GM12878 (cell line): ENCODE measurements at regions not wholly inside any gene's neighbourhood (a gene's known extent, or its start where the extent isn't known, plus 50 kb on each side); places are given as distances from the start of the nearest gene placed in this dataset.

Experiments
- ATAC-seq: fragments of 200-7000 bp; cut with Tn5 transposase; 3 replicates; pipeline ENCODE4 v1.9.1; 2020; ENCODE audit warnings: mild to moderate bottlenecking, moderate library complexity
- BruUV-seq: library from RNA; stranded (reverse); fragments of 400-500 nt; replicated peaks from 2 replicates; lab custom pipeline; 2021; lab: Mats Ljungman, UMichigan
- CTCF ChIA-PET: fragments of 300-600 bp; sonication (Branson Sonifier 250); formaldehyde crosslinking; extraction: SDS; loops from one replicate; lab custom pipeline; 2021; ENCODE audit warnings: inconsistent platforms; lab: Yijun Ruan, JAX
- POLR2A ChIA-PET: fragments of 350-600 bp; formaldehyde crosslinking; extraction: SDS; loops from one replicate; lab custom pipeline; 2021; ENCODE audit warnings: inconsistent platforms; lab: Charles Lee
- RAD21 ChIA-PET: fragments of 300-600 bp; sonication (Branson Sonifier 250); formaldehyde crosslinking; loops from one replicate; lab custom pipeline; 2023; ENCODE audit warnings: antibody characterized with exemption; ENCODE audit not compliant: unreplicated experiment; lab: Charles Lee
- SMC1A ChIA-PET: fragments of 300-600 bp; sonication (Branson Sonifier 250); formaldehyde crosslinking; loops from one replicate; lab custom pipeline; 2023; ENCODE audit not compliant: unreplicated experiment, uncharacterized antibody; lab: Charles Lee
- DNase-seq: peaks from one replicate; pipeline ENCODE4 v3.0.0-alpha.2; 2011; ENCODE audit warnings: low read depth, low spot score
- FAIRE-seq: peaks from 3 replicates; lab custom pipeline; 2011; peaks lifted over from hg19 to GRCh38; lab: Jason Lieb, UNC
- H2AFZ ChIP-seq: 2 replicates; pipeline ENCODE4 v1.6.0; 2011; ENCODE audit warnings: low read depth, low read length, control low read depth; ENCODE audit not compliant: control insufficient read depth
- H3K27ac ChIP-seq: 2 replicates; pipeline ENCODE4 v1.5.1; 2011; ENCODE audit warnings: control low read depth; ENCODE audit not compliant: control insufficient read depth, insufficient read depth
- H3K27me3 ChIP-seq, 2 experiments: replicated peaks in 1 of 2; 2 replicates each; pipeline versions ENCODE4 v1.6.0 to v1.6.1; 2011; ENCODE audit warnings: low read length in 1 of 2; ENCODE audit not compliant: control insufficient read depth in 2 of 2, insufficient read depth in 2 of 2
- H3K36me3 ChIP-seq, 2 experiments: 2 replicates each; pipeline ENCODE4 v1.5.1; 2011; ENCODE audit warnings: low read length in 1 of 2; ENCODE audit not compliant: control insufficient read depth in 2 of 2, insufficient read depth in 2 of 2
- H3K4me1 ChIP-seq: 2 replicates; pipeline ENCODE4 v1.6.1; 2011; ENCODE audit warnings: mild to moderate bottlenecking, low read length, moderate library complexity, mixed read lengths; ENCODE audit not compliant: control insufficient read depth, insufficient read depth
- H3K4me2 ChIP-seq: 2 replicates; pipeline ENCODE4 v1.6.0; 2011; ENCODE audit warnings: control low read depth; ENCODE audit not compliant: control insufficient read depth, insufficient read depth
- H3K4me3 ChIP-seq: fragments of 200-600 bp; sonication (generic); 2 replicates; pipeline ENCODE4 v1.5.1; 2016
- H3K79me2 ChIP-seq: 2 replicates; pipeline ENCODE4 v1.6.0; 2011; ENCODE audit warnings: low read length; ENCODE audit not compliant: control insufficient read depth, insufficient read depth
- H3K9ac ChIP-seq: 2 replicates; pipeline ENCODE4 v1.8.0; 2011; ENCODE audit warnings: low read length, control low read depth, mixed read lengths; ENCODE audit not compliant: control insufficient read depth, insufficient read depth
- H3K9me3 ChIP-seq: replicated peaks from 3 replicates; pipeline ENCODE4 v1.5.1; 2011; ENCODE audit warnings: mild to moderate bottlenecking, low read length; ENCODE audit not compliant: control insufficient read depth, insufficient read depth
- H4K20me1 ChIP-seq: 2 replicates; pipeline ENCODE4 v1.6.0; 2011; ENCODE audit not compliant: control insufficient read depth, insufficient read depth
- BMI1 ChIP-seq: fragments of 450-650 bp; IDR thresholded peaks from 2 replicates; pipeline ENCODE4 v1.6.1; 2016; ENCODE audit warnings: mild to moderate bottlenecking, moderate library complexity, borderline replicate concordance
- YY1 ChIP-seq: IDR thresholded peaks from 2 replicates; pipeline ENCODE4 v1.6.1; 2011; ENCODE audit warnings: low read depth, mild to moderate bottlenecking, low read length
- ZBTB33 ChIP-seq: fragments of 450-650 bp; IDR thresholded peaks from 2 replicates; pipeline ENCODE4 v1.6.1; 2017; ENCODE audit warnings: mild to moderate bottlenecking
- WGBS: methylation state at CpG from one replicate; pipeline ENCODE4 v1.1.6; 2016; ENCODE audit warnings: low lambda C conversion rate; ENCODE audit not compliant: insufficient replicate concordance, insufficient coverage; ENCODE audit errors: missing lambda C conversion rate; 5-methylcytosine and 5-hydroxymethylcytosine counted together
- in situ Hi-C: fragments of 300-500 bp; cut with MboI; formaldehyde crosslinking; loops from 9 replicates; pipeline ENCODE4 v1.14.3; 2018; ENCODE audit warnings: mixed read lengths
- intact Hi-C: fragments of 100-400 bp; cut with micrococcal nuclease; formaldehyde crosslinking; loops from one replicate; pipeline ENCODE4 v1.14.2; 2022; ENCODE audit not compliant: unreplicated experiment

DNA sequence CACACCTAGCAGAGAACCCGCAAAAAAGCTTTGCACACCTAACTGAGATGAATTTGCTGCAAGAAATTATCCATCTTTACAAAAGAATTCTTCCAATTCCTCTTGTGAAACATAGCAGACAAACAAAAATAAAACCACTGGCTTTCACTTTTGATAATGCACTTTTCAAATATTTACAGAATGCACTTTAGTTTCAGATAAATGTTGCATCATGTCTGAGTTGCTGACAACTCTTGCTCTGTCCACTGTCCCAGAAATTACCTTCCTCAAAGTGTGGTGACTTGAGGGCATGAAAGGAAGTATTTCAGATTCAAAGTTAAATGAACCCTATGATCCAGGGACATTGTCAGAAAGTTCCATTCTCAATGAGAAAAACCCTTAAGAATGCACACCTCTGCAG is 256.2 kb upstream of the PARD3B start:
- DNase-seq (no peak), ATAC-seq (no peak), FAIRE-seq (no peak)
- Histone ChIP-seq H3K4me2 (no peak overlapping the region), H3K9me3 (no peaks in the 10 kb centered on the region), H3K4me1 (no peaks in the 10 kb centered on the region), H2AFZ (no peak overlapping the region), H4K20me1 (no peaks in the 10 kb centered on the region), H3K36me3 (no peaks in the 10 kb centered on the region), H3K4me3 (no peak overlapping the region), H3K27me3 (no peaks in the 10 kb centered on the region; a peak in 1 of 4 replicates), H3K79me2 (no peaks in the 10 kb centered on the region), H3K27ac (no peak overlapping the region), H3K9ac (no peak overlapping the region)
- no TSS peak for BruUV-seq
- in situ Hi-C loops = no loop called here
- ChIA-PET POLR2A (no interaction called here), SMC1A (no interaction called here), CTCF (interaction anchor here (0.5 kb wide), 1 partner anchor 126 kb away, joined by 3 read pairs; no protein-coding TSS in a partner anchor), RAD21 (no interaction called here)
- TF ChIP-seq ZBTB33 = no peak
- intact Hi-C loops = no loop called here
- WGBS = 48% methylated on average over 1 of the region's 1 CpG

- no peak for FAIRE-seq
- H3K27me3 ChIP-seq = no peaks in the 10 kb centered on the region
- TF ChIP-seq BMI1 (no peak), YY1 (peak; percentile 20; the same call in 1 of the 2 replicates)
- TF ChIP-seq, all 136 proteins: peak for 1
- ATAC-seq (no peak), DNase-seq (no peak)
- RAD21 ChIA-PET = no interaction called here
- Histone ChIP-seq H3K4me1 (no peaks in the 10 kb centered on the region), H3K36me3 (no peaks in the 10 kb centered on the region), H2AFZ (no peak overlapping the region), H3K4me3 (no peak overlapping the region), H4K20me1 (no peaks in the 10 kb centered on the region), H3K79me2 (no peaks in the 10 kb centered on the region), H3K9me3 (no peaks in the 10 kb centered on the region), H3K9ac (no peak overlapping the region), H3K4me2 (no peak overlapping the region), H3K27ac (no peak overlapping the region)
- intact Hi-C loops (no loop called here), in situ Hi-C loops (no loop called here)
- no TSS peak for BruUV-seq
- CTCF ChIA-PET = no interaction called here
- SMC1A ChIA-PET = interaction anchor here (1.1 kb wide), 1 partner anchor 664 kb away, joined by 3 read pairs; no protein-coding TSS in a partner anchor
- WGBS = 7% methylated on average over 4 of the region's 4 CpGs
- POLR2A ChIA-PET = no interaction called here
These were observed 252.8 kb upstream of the PARD3B start for GRCh38 chr2:204292439-204292838.
